Muscle layer of duodenum (tissue), 2 donors: ENCODE measurements at regions not wholly inside any gene's neighbourhood (a gene's known extent, or its start where the extent isn't known, plus 50 kb on each side); places are given as distances from the start of the nearest gene placed in this dataset.
"Not testable (repeated sequence)": the region's sequence is repeated elsewhere in the genome, so short reads cannot be mapped to it uniquely, and the experiment has no call there.

Experiments
- H3K27ac ChIP-seq: one replicate; pipeline ENCODE4 v1.7.0; 2013; ENCODE audit warnings: mild to moderate bottlenecking, low read length
- H3K27me3 ChIP-seq: one replicate; pipeline ENCODE4 v1.7.0; 2013; ENCODE audit warnings: low read depth, mild to moderate bottlenecking, control low read depth, low read length
- H3K36me3 ChIP-seq, 2 donors: one replicate each; pipeline ENCODE4 v1.7.0; 2013; ENCODE audit warnings: low read length in 2 of 2, control low read depth in 1 of 2, mild to moderate bottlenecking in 1 of 2; ENCODE audit not compliant: insufficient read depth in 2 of 2, control insufficient read depth in 1 of 2
- H3K4me1 ChIP-seq, 2 donors: one replicate each; pipeline ENCODE4 v1.7.0; 2013; ENCODE audit warnings: low read length in 2 of 2, mild to moderate bottlenecking in 2 of 2, control low read depth in 1 of 2, moderate library complexity in 1 of 2; ENCODE audit not compliant: insufficient read depth in 2 of 2, control insufficient read depth in 1 of 2
- H3K4me3 ChIP-seq, 2 donors: one replicate each; pipeline ENCODE4 v1.7.0; 2013; ENCODE audit warnings: low read length in 2 of 2, low read depth in 1 of 2, mild to moderate bottlenecking in 1 of 2
- H3K9me3 ChIP-seq, 2 donors: one replicate each; pipeline ENCODE4 v1.7.0; 2013; ENCODE audit warnings: low read length in 2 of 2, control low read depth in 1 of 2, mild to moderate bottlenecking in 1 of 2; ENCODE audit not compliant: control insufficient read depth in 1 of 2
- donor health status: healthy.

DNA sequence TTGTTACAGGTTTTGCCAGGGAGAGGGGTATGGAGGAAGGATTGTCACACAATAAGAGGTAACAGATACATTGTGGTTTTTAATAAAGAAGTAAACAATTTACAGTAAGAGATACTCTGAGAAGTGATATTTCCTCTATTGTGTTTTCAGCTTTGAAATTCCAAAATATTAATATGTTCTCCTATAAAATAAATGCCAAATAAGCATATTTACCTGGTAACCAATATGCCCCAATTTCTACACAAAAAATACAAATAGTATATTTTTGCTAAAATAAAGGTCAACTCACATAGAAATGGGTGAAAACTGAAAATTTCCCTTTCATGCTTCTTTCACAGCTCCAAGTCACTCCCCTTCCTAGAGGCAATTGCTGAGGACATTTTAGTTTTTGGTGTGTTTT lies 437.4 kb upstream of the UBE2E2 start:
- Histone ChIP-seq H3K36me3 (no peaks in the 10 kb centered on the region), H3K27me3 (no peaks in the 10 kb centered on the region), H3K9me3 (peaks cover 0 to 4% of the 10 kb centered on the region in 2 donors), H3K4me3 (no peak overlapping the region), H3K27ac (no peak overlapping the region), H3K4me1 (no peaks in the 10 kb centered on the region)

DNA sequence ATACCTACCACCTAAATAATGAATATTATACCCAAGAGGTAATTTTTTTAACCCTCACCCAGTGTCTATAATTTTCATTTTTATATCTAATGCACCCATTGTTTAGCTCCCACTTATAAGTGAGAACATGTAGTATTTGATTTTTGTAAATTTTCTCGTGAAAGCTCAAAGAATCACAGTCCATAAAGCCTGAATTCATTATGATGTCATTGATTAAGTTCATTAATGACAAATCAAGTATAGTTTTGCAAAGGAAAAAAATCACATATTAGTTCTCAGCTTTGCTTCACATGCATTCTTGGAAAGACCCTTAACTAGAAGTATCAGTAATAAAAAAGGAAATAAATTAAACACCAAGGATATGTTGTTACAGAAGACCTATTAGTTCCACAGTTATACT lies 425.3 kb upstream of the UBE2E2 start:
- H3K27me3 ChIP-seq: no peaks in the 10 kb centered on the region
- H3K4me3 ChIP-seq: no peak overlapping the region
- peaks cover 0 to 4% of the 10 kb centered on the region in 2 donors for H3K9me3 ChIP-seq
- no peaks in the 10 kb centered on the region for H3K36me3 ChIP-seq
- H3K27ac ChIP-seq: no peak overlapping the region
- no peaks in the 10 kb centered on the region for H3K4me1 ChIP-seq

DNA sequence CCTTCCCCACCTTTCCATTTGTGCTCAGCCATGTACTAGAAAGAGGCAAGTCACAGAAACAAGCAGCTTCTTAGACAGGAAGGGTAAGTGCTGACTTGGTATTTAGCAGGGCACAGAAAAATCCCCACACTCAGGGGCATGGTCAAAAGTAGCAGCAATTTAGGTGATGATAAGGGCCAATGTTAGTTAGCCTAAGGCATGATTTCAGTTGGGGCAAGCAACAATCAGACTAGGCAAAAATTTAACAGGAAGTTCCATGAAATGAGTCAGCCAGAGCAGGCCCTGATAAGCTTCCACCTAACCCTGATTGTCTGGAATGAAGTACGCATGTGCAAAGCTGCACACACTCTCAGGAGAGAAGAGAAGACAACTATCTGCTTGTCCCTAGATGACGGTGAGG lies 423.4 kb upstream of the UBE2E2 start:
- H3K27me3 ChIP-seq: no peaks in the 10 kb centered on the region
- H3K4me3 ChIP-seq: no peak overlapping the region
- no peak overlapping the region for H3K27ac ChIP-seq
- H3K4me1 ChIP-seq: no peaks in the 10 kb centered on the region
- peaks cover 0 to 4% of the 10 kb centered on the region in 2 donors for H3K9me3 ChIP-seq
- H3K36me3 ChIP-seq: no peaks in the 10 kb centered on the region

DNA sequence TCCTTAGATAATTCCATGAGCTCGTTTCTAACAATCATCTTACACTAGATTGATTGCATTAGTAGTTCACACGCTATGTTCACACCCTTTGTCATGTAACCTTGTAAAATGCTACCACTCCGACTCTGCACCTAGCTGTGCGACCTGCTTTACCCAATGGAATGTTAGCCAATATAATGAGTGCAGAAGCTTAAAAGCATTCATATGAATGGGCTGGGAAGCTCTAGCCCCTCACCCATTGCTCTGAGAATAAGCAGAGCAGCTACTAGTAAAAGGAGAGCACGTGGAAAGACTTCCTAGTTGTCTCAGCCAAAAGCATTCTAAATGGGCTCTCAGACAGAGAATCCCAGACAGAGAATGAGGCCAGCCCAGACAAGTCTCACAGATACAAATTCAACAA lies 410.6 kb upstream of the UBE2E2 start:
- Histone ChIP-seq H3K36me3 (no peaks in the 10 kb centered on the region), H3K9me3 (no peaks in the 10 kb centered on the region)

DNA sequence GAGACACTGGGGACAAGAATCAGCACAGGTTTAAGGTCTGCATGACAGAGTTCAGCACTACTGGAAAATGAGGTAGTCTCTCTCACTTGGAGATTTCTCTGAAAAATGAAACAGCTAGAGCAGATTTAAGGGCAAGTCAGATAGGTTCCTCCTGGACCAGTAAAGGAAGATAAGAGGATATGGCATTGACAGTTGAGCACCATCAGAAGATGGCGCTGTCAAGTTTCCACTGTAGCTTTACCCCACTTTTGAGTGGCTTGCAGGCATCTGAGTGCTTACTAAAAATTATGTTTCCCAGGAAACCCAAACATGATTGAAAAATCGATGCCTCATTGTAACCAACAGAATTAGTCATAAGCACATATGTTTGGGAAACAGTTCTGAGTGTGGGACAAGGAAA lies 407.2 kb upstream of the UBE2E2 start:
- no peak overlapping the region for H3K4me3 ChIP-seq
- H3K27me3 ChIP-seq: no peaks in the 10 kb centered on the region
- H3K36me3 ChIP-seq: no peaks in the 10 kb centered on the region
- H3K9me3 ChIP-seq: no peaks in the 10 kb centered on the region
- no peaks in the 10 kb centered on the region for H3K4me1 ChIP-seq
- H3K27ac ChIP-seq: no peak overlapping the region

More for the DNA sequence above, 410.6 kb upstream of the UBE2E2 start:
- H3K4me1 ChIP-seq: no peaks in the 10 kb centered on the region
- no peak overlapping the region for H3K27ac ChIP-seq
- H3K27me3 ChIP-seq: no peaks in the 10 kb centered on the region
- H3K4me3 ChIP-seq: no peak overlapping the region

DNA sequence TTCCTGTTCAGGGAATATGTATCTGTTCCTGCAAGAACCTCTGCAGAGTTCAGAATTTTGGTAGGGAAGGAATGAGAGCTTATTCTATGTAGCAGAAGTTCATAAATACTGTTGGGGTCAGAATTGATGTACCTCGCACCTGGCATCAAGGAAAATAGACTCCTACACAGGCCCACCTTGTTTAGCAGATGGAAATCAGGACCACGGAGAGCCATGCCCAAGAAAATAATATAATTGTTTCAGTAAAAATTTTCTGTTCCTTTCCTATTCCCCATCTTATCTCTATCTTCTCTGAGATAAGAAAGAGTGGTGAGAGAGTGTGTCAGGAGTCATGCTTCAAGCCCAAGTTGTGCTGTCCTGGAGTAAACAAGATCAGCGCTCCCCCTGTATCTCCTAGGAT lies 404.7 kb upstream of the UBE2E2 start:
- Histone ChIP-seq H3K27me3 (no peaks in the 10 kb centered on the region), H3K4me1 (no peaks in the 10 kb centered on the region), H3K9me3 (no peaks in the 10 kb centered on the region), H3K4me3 (no peak overlapping the region), H3K27ac (no peak overlapping the region), H3K36me3 (no peaks in the 10 kb centered on the region)

DNA sequence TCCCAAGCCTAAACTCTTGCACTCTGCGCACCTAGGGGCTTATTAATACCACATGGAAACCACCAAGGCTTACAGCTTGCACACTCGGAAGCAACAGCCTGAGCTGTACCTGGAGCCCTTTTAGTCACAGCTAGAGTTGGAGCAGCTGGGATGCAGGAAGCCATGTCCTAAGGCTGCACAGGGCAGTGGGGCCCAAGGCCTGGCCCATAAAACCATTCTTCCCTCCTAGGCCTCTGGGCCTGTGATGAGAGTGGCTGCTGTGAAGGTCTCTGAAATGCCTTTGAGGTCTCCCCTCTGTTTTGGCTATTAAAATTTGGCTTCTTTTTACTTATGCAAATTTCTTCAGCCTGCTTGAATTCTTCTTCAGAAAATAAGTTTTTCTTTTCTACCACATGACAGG lies 383.9 kb upstream of the UBE2E2 start:
- H3K36me3 ChIP-seq: no peaks in the 10 kb centered on the region
- no peaks in the 10 kb centered on the region for H3K9me3 ChIP-seq
- H3K4me3 ChIP-seq: no peak overlapping the region
- no peaks in the 10 kb centered on the region for H3K4me1 ChIP-seq
- H3K27me3 ChIP-seq: no peaks in the 10 kb centered on the region
- no peak overlapping the region for H3K27ac ChIP-seq

DNA sequence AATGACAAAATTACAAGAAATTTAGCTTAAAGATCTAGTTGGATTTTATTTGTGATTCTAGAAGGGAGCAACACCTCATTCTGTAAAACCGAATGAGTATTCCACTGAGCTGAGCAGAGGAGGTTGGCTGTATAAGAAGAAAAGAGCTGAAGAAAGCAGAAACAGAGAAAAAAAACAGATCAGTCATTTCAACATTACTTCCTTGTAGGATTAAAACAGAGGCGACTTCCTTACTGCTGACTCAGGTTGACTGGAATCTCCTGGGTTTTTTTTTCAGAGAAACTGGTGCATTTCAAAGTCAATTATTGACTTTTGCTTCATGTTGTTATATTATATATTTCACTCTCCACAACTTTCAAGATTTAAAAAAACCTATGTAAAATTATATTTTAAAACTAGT lies 368.1 kb upstream of the UBE2E2 start:
- Histone ChIP-seq H3K9me3 (peaks cover 0 to 3% of the 10 kb centered on the region in 2 donors), H3K36me3 (no peaks in the 10 kb centered on the region), H3K27ac (no peak overlapping the region), H3K4me3 (no peak overlapping the region), H3K4me1 (no peaks in the 10 kb centered on the region), H3K27me3 (no peaks in the 10 kb centered on the region)

DNA sequence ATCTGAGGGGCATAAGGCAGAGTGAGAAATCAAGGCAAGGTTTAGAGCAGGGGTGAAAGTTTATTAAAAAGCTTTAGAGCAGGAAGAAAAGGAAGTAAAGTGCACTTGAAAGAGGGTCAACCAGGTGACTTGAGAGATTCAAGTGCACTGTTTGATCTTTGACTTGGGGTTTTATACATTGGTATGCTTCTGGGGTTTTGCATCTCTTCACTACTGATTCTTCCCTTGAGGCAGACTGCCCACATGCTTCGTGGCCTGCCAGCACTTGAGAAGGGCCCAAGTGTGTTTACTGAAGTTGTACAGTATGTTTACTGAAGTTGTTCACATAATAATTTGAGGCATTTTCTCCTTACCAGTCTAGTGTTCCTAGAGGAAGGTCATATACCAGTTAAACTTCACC lies 367.0 kb upstream of the UBE2E2 start:
- Histone ChIP-seq H3K27ac (no peak overlapping the region), H3K27me3 (no peaks in the 10 kb centered on the region), H3K36me3 (no peaks in the 10 kb centered on the region), H3K4me3 (no peak overlapping the region), H3K4me1 (no peaks in the 10 kb centered on the region), H3K9me3 (peaks cover 0 to 4% of the 10 kb centered on the region in 2 donors)

DNA sequence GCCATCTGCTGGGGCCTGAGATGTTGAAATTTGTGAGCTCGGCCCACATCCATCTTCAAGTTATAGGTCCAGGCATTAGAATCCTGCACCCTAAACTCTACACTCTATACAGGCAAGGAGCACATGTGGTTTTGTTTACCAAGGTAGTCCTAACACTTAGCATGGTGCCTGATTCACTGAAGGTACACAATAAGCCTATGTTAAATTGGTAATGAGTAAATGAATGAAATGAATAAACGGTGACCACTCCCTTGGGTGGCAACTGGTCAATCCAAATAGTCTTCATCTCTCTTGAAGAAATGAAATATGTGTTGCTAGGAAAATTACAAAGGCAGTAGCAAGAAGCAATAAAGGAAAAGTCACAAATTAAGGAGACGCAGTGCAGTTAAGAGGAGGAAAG lies 359.3 kb upstream of the UBE2E2 start:
- Histone ChIP-seq H3K36me3 (no peaks in the 10 kb centered on the region), H3K27ac (no peak overlapping the region), H3K27me3 (no peaks in the 10 kb centered on the region), H3K9me3 (peaks cover 0 to 7% of the 10 kb centered on the region in 2 donors), H3K4me1 (no peaks in the 10 kb centered on the region), H3K4me3 (no peak overlapping the region)

DNA sequence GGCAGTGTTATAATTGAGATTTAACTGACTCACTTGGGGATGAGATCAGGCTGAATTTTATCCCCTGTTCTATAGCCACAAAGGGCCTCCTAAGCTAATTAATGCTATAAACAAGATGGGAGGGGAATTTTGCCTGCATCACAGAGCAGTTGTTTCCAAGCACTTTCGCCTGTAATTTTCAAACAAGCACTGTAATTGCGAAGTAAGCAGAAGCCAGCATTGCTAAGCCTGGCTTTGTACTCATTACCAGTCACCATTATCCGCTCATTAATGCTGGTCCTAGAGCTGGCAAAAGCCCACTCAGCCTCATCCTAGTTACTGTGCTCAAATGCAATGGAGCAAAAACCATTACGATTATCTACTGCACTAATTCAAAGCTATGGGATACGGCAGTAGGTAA lies 356.6 kb upstream of the UBE2E2 start:
- H3K9me3 ChIP-seq: no peaks in the 10 kb centered on the region
- no peak overlapping the region for H3K27ac ChIP-seq
- no peaks in the 10 kb centered on the region for H3K36me3 ChIP-seq
- H3K4me3 ChIP-seq: no peak overlapping the region
- no peaks in the 10 kb centered on the region for H3K4me1 ChIP-seq
- H3K27me3 ChIP-seq: no peaks in the 10 kb centered on the region

DNA sequence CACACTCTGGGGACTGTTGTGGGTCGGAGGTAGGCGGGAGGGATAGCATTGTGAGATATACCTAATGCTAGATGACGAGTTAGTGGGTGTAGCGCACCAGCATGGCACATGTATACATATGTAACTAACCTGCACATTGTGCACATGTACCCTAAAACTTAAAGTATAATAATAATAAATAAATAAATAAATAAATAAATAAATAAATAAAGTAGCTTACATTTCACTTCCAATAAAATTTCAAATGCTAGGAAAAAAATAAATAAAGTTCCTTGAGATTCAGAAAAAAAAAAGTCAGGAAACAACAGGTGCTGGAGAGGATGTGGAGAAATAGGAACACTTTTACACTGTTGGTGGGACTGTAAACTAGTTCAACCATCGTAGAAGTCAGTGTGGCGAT lies 353.5 kb upstream of the UBE2E2 start:
- not testable (repeated sequence) for H3K4me1 ChIP-seq, H3K36me3 ChIP-seq, H3K9me3 ChIP-seq, H3K4me3 ChIP-seq, H3K27ac ChIP-seq, H3K27me3 ChIP-seq
